ENCODE measurements at regions not wholly inside any gene's neighbourhood (a gene's known extent, or its start where the extent isn't known, plus 50 kb on each side); places are given as distances from the start of the nearest gene placed in this dataset.

DNA sequence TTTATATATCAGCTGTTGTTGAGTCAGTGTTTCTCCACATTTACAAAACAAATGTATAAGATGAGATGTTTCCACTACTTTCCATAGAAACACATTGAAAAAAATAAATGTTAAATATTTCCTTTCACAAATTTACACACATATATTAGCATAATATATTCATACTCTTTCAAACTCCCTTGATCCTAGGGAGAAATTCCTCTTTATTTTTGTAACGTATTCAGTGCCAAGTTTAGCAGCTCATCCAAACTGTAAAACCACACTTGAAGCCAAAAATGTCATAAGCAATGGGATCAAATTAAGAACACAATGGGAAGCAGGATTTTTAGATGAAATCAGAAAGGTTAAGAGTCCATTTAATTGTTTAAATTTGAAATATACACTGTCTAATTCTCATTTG lies 381.1 kb upstream of the MAD2L1 start:
- Mint-ChIP-seq H3K9me3 (no peaks in the 10 kb centered on the region), H3K27me3 (ENCODE audit: low read depth) (peaks cover 2% of the 10 kb centered on the region), H3K4me3 (no peak overlapping the region), H3K4me1 (no peaks in the 10 kb centered on the region), H3K36me3 (no peaks in the 10 kb centered on the region), H3K27ac (no peak overlapping the region)
- TF ChIP-seq, protein P1, sequence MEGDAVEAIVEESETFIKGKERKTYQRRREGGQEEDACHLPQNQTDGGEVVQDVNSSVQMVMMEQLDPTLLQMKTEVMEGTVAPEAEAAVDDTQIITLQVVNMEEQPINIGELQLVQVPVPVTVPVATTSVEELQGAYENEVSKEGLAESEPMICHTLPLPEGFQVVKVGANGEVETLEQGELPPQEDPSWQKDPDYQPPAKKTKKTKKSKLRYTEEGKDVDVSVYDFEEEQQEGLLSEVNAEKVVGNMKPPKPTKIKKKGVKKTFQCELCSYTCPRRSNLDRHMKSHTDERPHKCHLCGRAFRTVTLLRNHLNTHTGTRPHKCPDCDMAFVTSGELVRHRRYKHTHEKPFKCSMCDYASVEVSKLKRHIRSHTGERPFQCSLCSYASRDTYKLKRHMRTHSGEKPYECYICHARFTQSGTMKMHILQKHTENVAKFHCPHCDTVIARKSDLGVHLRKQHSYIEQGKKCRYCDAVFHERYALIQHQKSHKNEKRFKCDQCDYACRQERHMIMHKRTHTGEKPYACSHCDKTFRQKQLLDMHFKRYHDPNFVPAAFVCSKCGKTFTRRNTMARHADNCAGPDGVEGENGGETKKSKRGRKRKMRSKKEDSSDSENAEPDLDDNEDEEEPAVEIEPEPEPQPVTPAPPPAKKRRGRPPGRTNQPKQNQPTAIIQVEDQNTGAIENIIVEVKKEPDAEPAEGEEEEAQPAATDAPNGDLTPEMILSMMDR (IDR thresholded peaks at IDR 0.05; ENCODE audit: unreplicated experiment) = no peak
- no peak for DNase-seq (ENCODE audit: low spot score in 2 of 2, unreplicated experiment in 2 of 2)

DNA sequence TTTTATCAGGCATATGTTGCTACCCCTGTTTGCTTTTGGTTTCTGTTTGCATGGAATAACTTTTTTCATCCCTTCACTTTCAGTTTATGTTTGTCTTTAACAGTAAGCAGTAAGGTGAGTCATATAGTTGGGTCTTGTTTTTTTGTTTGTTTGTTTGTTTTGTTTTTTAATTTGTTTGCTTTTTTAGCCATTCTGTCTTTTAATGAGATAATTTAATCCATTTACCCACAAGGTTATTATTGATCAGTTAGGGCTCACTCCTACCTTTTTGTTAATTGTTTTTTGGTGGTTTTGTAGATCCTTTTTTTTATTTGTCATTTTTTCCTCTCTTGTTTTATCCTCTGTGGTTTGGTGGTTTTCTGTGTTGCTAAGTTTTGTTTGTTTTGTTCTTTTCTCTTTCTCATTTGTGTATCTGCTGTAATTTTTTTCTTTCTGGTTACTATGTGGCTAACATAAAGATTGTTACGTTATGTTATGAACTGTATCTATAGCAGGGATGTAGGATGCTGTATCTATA lies 379.5 kb upstream of the MAD2L1 start:
- peaks cover 2% of the 10 kb centered on the region for H3K27me3 Mint-ChIP-seq (ENCODE audit: low read depth)
- H3K27ac Mint-ChIP-seq = no peak overlapping the region
- H3K4me3 Mint-ChIP-seq = no peak overlapping the region
- H3K4me1 Mint-ChIP-seq = no peaks in the 10 kb centered on the region
- no peaks in the 10 kb centered on the region for H3K36me3 Mint-ChIP-seq
- DNase-seq (ENCODE audit: low spot score in 2 of 2, unreplicated experiment in 2 of 2) = no peak
- H3K9me3 Mint-ChIP-seq = no peaks in the 10 kb centered on the region
- TF ChIP-seq, protein P1 (IDR thresholded peaks at IDR 0.05; ENCODE audit: unreplicated experiment) = no peak

DNA sequence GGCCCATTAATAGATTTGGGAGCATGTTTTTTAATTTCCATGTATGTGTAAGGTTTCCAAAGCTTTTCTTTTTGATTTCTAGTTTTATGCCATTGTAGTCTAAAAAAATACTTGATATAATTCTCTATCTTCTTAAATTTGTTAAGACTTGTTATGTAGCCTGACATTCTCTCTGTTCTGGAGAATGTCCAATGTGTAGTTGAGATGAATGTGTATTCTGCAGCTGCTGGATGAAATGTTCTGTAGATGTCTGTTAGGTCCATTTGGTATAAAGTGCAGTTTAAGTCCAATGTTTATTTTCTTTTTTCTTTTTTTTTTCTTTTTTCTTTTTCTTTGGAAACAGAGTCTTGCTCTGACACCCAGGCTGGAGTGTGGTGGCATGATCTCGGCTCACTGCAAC lies 378.5 kb upstream of the MAD2L1 start:
- Mint-ChIP-seq H3K27ac (no peak overlapping the region), H3K9me3 (no peaks in the 10 kb centered on the region), H3K36me3 (no peaks in the 10 kb centered on the region), H3K4me1 (peaks cover 8% of the 10 kb centered on the region), H3K4me3 (no peak overlapping the region), H3K27me3 (ENCODE audit: low read depth) (peaks cover 2% of the 10 kb centered on the region)
- no peak for DNase-seq (ENCODE audit: low spot score in 2 of 2, unreplicated experiment in 2 of 2)
- TF ChIP-seq, protein P1 (IDR thresholded peaks at IDR 0.05; ENCODE audit: unreplicated experiment) = no peak

DNA sequence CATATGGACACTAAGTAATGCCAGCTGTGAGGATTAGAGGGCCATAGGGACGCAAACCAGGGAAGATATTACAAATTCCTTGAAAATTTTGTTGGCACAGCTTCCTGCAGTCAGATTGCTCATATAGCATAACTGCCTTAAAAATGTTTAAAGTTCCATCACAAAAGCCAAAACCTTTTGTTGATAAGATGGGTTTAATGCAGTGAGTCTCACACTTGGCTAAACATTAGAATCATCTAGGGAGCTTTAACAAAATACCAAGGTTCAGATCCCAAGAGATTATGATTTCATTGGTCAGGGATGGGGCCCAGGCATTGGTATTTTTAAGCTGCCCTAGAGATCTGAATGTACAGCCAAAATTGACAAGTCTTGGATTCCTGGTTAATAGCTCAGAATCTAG lies 376.5 kb upstream of the MAD2L1 start:
- no peak overlapping the region for H3K4me3 Mint-ChIP-seq
- no peaks in the 10 kb centered on the region for H3K9me3 Mint-ChIP-seq
- DNase-seq (ENCODE audit: low spot score in 2 of 2, unreplicated experiment in 2 of 2) = no peak

DNA sequence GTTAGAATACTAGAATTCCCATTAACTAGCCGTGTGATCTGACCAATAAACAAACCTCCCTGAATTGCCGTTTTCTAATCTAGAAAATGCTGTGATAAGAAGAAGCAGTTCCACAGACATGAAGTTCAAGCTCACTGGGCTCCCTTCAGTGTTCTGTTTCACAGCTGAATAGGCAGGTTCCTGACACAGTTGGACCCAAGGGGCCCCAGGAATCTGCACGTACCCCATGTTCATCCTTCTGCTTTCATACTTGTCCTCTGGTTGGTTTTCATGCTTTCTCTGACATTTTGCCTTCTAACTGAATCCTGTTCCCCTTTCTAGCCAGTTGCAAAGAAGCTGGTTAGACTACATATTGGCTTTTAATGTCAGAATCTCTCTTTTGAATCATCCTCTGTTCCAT lies 374.1 kb upstream of the MAD2L1 start:
- Mint-ChIP-seq H3K27me3 (ENCODE audit: low read depth) (no peaks in the 10 kb centered on the region), H3K36me3 (no peaks in the 10 kb centered on the region), H3K4me1 (peaks cover 9% of the 10 kb centered on the region), H3K9me3 (no peaks in the 10 kb centered on the region), H3K4me3 (no peak overlapping the region), H3K27ac (no peak overlapping the region)
- TF ChIP-seq, protein P1 (IDR thresholded peaks at IDR 0.05; ENCODE audit: unreplicated experiment) = no peak
- DNase-seq (ENCODE audit: low spot score in 2 of 2, unreplicated experiment in 2 of 2) = no peak

More for the DNA sequence above, 376.5 kb upstream of the MAD2L1 start:
- Mint-ChIP-seq H3K4me1 (peaks cover 9% of the 10 kb centered on the region), H3K27me3 (ENCODE audit: low read depth) (no peaks in the 10 kb centered on the region), H3K36me3 (no peaks in the 10 kb centered on the region), H3K27ac (no peak overlapping the region)
- TF ChIP-seq, protein P1 (IDR thresholded peaks at IDR 0.05; ENCODE audit: unreplicated experiment) = no peak

DNA sequence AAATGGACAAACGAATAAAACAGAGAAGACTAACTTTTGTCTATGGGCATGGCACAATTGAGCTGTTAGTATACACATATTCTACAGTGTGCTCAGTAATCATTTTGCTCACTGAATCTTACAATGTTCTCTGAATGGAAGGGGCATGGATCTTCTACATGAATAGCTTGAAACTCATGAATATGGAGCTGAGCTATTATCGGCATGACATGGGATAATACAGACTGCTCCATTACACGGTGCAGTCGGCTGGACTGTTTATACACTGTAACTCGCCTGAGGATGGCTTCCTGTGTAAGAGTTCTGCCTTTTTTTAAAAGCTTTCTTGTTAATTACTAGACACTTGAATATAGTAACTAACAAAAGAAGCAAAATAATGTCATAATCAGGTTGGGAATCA lies 368.5 kb upstream of the MAD2L1 start:
- TF ChIP-seq, protein P1 (IDR thresholded peaks at IDR 0.05; ENCODE audit: unreplicated experiment) = no peak
- H3K4me1 Mint-ChIP-seq = peaks cover 7% of the 10 kb centered on the region
- H3K27ac Mint-ChIP-seq = no peak overlapping the region
- H3K9me3 Mint-ChIP-seq = no peaks in the 10 kb centered on the region
- H3K36me3 Mint-ChIP-seq = no peaks in the 10 kb centered on the region
- H3K4me3 Mint-ChIP-seq = no peak overlapping the region
- no peak for DNase-seq (ENCODE audit: low spot score in 2 of 2, unreplicated experiment in 2 of 2)
- no peaks in the 10 kb centered on the region for H3K27me3 Mint-ChIP-seq (ENCODE audit: low read depth)
